A673 (cell line): ENCODE measurements at regions not wholly inside any gene's neighbourhood (a gene's known extent, or its start where the extent isn't known, plus 50 kb on each side); places are given as distances from the start of the nearest gene placed in this dataset.

Experiments
- EZH2 ChIP-seq: fragments of 200-600 bp; sonication (generic); IDR thresholded peaks from 2 replicates; pipeline ENCODE4 v1.6.1; 2017; ENCODE audit warnings: borderline replicate concordance, low read depth, mild to moderate bottlenecking, mixed read lengths, antibody characterized with exemption, low read length; ENCODE audit not compliant: poor library complexity, severe bottlenecking
- TF ChIP-seq, protein P1 (sequence below): fragments of 300-800, 200-600 bp; sonication (generic); conservative IDR thresholded peaks from 2 replicates; pipeline ENCODE4 v1.5.1; 2017; ENCODE audit warnings: low read depth, mild to moderate bottlenecking, antibody characterized with exemption, low read length, moderate library complexity, mixed read lengths

GRCh38 chr1:208405014-208405413, 160.8 kb upstream of the PLXNA2 start:
- TF ChIP-seq EZH2: no peak
- TF ChIP-seq, protein P1, sequence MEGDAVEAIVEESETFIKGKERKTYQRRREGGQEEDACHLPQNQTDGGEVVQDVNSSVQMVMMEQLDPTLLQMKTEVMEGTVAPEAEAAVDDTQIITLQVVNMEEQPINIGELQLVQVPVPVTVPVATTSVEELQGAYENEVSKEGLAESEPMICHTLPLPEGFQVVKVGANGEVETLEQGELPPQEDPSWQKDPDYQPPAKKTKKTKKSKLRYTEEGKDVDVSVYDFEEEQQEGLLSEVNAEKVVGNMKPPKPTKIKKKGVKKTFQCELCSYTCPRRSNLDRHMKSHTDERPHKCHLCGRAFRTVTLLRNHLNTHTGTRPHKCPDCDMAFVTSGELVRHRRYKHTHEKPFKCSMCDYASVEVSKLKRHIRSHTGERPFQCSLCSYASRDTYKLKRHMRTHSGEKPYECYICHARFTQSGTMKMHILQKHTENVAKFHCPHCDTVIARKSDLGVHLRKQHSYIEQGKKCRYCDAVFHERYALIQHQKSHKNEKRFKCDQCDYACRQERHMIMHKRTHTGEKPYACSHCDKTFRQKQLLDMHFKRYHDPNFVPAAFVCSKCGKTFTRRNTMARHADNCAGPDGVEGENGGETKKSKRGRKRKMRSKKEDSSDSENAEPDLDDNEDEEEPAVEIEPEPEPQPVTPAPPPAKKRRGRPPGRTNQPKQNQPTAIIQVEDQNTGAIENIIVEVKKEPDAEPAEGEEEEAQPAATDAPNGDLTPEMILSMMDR: no peak
